IMR-90 (cell line): ENCODE measurements at regions not wholly inside any gene's neighbourhood (a gene's known extent, or its start where the extent isn't known, plus 50 kb on each side); places are given as distances from the start of the nearest gene placed in this dataset.

Experiments
- ATAC-seq: fragments of 200-7000 bp; cut with Tn5 transposase; 2 replicates; pipeline ENCODE4 v1.9.1; 2020; ENCODE audit warnings: low read depth, mild to moderate bottlenecking, moderate library complexity
- BruUV-seq: library from RNA; stranded (reverse); fragments of 400-500 nt; replicated peaks from 2 replicates; lab custom pipeline; 2021; lab: Mats Ljungman, UMichigan
- CTCF ChIA-PET: fragments of 300-600 bp; formaldehyde crosslinking; extraction: SDS; loops from one replicate; lab custom pipeline; 2021; ENCODE audit warnings: antibody characterized with exemption; lab: Yijun Ruan, JAX
- POLR2A ChIA-PET: fragments of 300-600 bp; sonication (Branson Sonifier 250); formaldehyde crosslinking; loops from one replicate; lab custom pipeline; 2022; ENCODE audit warnings: antibody characterized with exemption; ENCODE audit not compliant: unreplicated experiment; lab: Charles Lee
- DNase-seq: peaks from one replicate; pipeline ENCODE4 v3.0.0; 2013
- H2AFZ ChIP-seq: replicated peaks from 2 replicates; pipeline ENCODE3; 2013; ENCODE audit warnings: low read length, mild to moderate bottlenecking; ENCODE audit not compliant: poor library complexity
- H2AK5ac ChIP-seq: 2 replicates; pipeline ENCODE4 v1.6.1; 2013; ENCODE audit warnings: low read depth, low read length, inconsistent platforms
- H2AK9ac ChIP-seq: replicated peaks from 2 replicates; pipeline ENCODE3; 2013; ENCODE audit warnings: mild to moderate bottlenecking, low read depth, low read length, moderate library complexity; ENCODE audit not compliant: poor library complexity
- H2BK120ac ChIP-seq: 2 replicates; pipeline ENCODE4 v1.6.1; 2013; ENCODE audit warnings: low read depth, low read length, inconsistent platforms
- H2BK15ac ChIP-seq: 3 replicates; pipeline ENCODE4 v1.6.1; 2013; ENCODE audit warnings: low read depth, low read length, inconsistent platforms
- H2BK20ac ChIP-seq: 2 replicates; pipeline ENCODE4 v1.6.1; 2013; ENCODE audit warnings: low read depth, mild to moderate bottlenecking, inconsistent platforms, low read length, moderate library complexity
- H2BK5ac ChIP-seq: 2 replicates; pipeline ENCODE4 v1.6.1; 2013; ENCODE audit warnings: mild to moderate bottlenecking, low read depth, low read length, inconsistent platforms; ENCODE audit not compliant: poor library complexity, severe bottlenecking
- H3K14ac ChIP-seq: replicated peaks from 2 replicates; pipeline ENCODE4 v1.6.1; 2013; ENCODE audit warnings: low read depth, low read length, inconsistent platforms
- H3K18ac ChIP-seq: 2 replicates; pipeline ENCODE4 v1.6.1; 2013; ENCODE audit warnings: low read depth, low read length, control low read depth
- H3K23ac ChIP-seq: 2 replicates; pipeline ENCODE4 v1.6.1; 2013; ENCODE audit warnings: low read depth, low read length, inconsistent platforms
- H3K27ac ChIP-seq: 2 replicates; pipeline ENCODE4 v1.5.1; 2013; ENCODE audit warnings: mild to moderate bottlenecking, control low read depth, low read length; ENCODE audit not compliant: insufficient read depth
- H3K27me3 ChIP-seq: 2 replicates; pipeline ENCODE4 v1.6.1; 2013; ENCODE audit warnings: low read length; ENCODE audit not compliant: control insufficient read depth, insufficient read depth
- H3K36me3 ChIP-seq: 2 replicates; pipeline ENCODE4 v1.6.1; 2013; ENCODE audit warnings: low read length, mixed read lengths; ENCODE audit not compliant: control insufficient read depth, insufficient read depth
- H3K4ac ChIP-seq: 2 replicates; pipeline ENCODE4 v1.6.1; 2013; ENCODE audit warnings: low read depth, low read length, inconsistent platforms
- H3K4me1 ChIP-seq: 2 replicates; pipeline ENCODE4 v1.6.1; 2013; ENCODE audit warnings: low read length, mixed read lengths; ENCODE audit not compliant: control insufficient read depth, insufficient read depth
- H3K4me2 ChIP-seq: 2 replicates; pipeline ENCODE4 v1.6.1; 2013; ENCODE audit warnings: low read depth, mild to moderate bottlenecking, control low read depth, low read length, moderate library complexity
- H3K4me3 ChIP-seq: 2 replicates; pipeline ENCODE4 v1.5.1; 2013; ENCODE audit warnings: low read depth, mild to moderate bottlenecking, control low read depth, low read length, moderate library complexity; ENCODE audit not compliant: insufficient read depth
- H3K56ac ChIP-seq: 2 replicates; pipeline ENCODE4 v1.6.1; 2013; ENCODE audit warnings: low read length, inconsistent platforms; ENCODE audit not compliant: insufficient read depth; ENCODE audit errors: extremely low read depth
- H3K79me1 ChIP-seq, 2 experiments: 2 replicates each; pipeline ENCODE4 v1.6.1; 2013; ENCODE audit warnings: low read length in 2 of 2, inconsistent platforms in 1 of 2, low read depth in 1 of 2
- H3K9ac ChIP-seq: 2 replicates; pipeline ENCODE4 v1.6.1; 2013; ENCODE audit warnings: low read depth, low read length, control low read depth
- H3K9me1 ChIP-seq: 2 replicates; pipeline ENCODE4 v1.6.1; 2013; ENCODE audit warnings: low read length, inconsistent platforms; ENCODE audit not compliant: insufficient read depth
- H3K9me3 ChIP-seq: 2 replicates; pipeline ENCODE4 v1.6.1; 2013; ENCODE audit warnings: low read length; ENCODE audit not compliant: control insufficient read depth, insufficient read depth
- H4K20me1 ChIP-seq: 2 replicates; pipeline ENCODE4 v1.6.1; 2013; ENCODE audit warnings: low read length, inconsistent platforms; ENCODE audit not compliant: insufficient read depth
- H4K5ac ChIP-seq: 2 replicates; pipeline ENCODE4 v1.6.1; 2013; ENCODE audit warnings: mild to moderate bottlenecking, low read depth, low read length, control low read depth
- H4K8ac ChIP-seq, 2 experiments: 2 replicates each; pipeline ENCODE4 v1.6.1; 2013; ENCODE audit warnings: low read depth in 2 of 2, low read length in 2 of 2, control low read depth in 1 of 2, inconsistent platforms in 1 of 2
- H4K91ac ChIP-seq: 2 replicates; pipeline ENCODE4 v1.6.1; 2013; ENCODE audit warnings: low read depth, low read length, inconsistent platforms; ENCODE audit not compliant: insufficient read depth
- BHLHE40 ChIP-seq: fragments of 150-350 bp; IDR thresholded peaks from 2 replicates; pipeline ENCODE4 v1.6.1; 2016; ENCODE audit warnings: mild to moderate bottlenecking, low read depth, low read length
- CHD1 ChIP-seq: IDR thresholded peaks from 2 replicates; pipeline ENCODE4 v1.6.1; 2012; ENCODE audit warnings: low read depth, low read length, improper control_type of control experiment
- CTCF ChIP-seq: conservative IDR thresholded peaks from 2 replicates; pipeline ENCODE4 v1.5.1; 2012; ENCODE audit warnings: mild to moderate bottlenecking, low read depth, low read length, improper control_type of control experiment
- ELK1 ChIP-seq: fragments of 150-350 bp; IDR thresholded peaks from 2 replicates; pipeline ENCODE4 v1.6.1; 2016; ENCODE audit warnings: low read depth, mild to moderate bottlenecking, low read length, moderate library complexity, borderline replicate concordance
- FOS ChIP-seq: fragments of 150-350 bp; IDR thresholded peaks from 2 replicates; pipeline ENCODE4 v1.6.1; 2016; ENCODE audit warnings: low read depth, low read length
- MAFK ChIP-seq: IDR thresholded peaks from 2 replicates; pipeline ENCODE4 v1.6.1; 2012; ENCODE audit warnings: low read depth, low read length, improper control_type of control experiment
- MAZ ChIP-seq: IDR thresholded peaks from 2 replicates; pipeline ENCODE4 v1.6.1; 2012; ENCODE audit warnings: low read depth, mild to moderate bottlenecking, low read length, improper control_type of control experiment, moderate library complexity, borderline replicate concordance
- NFE2L2 ChIP-seq: fragments of 150-350 bp; IDR thresholded peaks from 2 replicates; pipeline ENCODE4 v1.6.1; 2016; ENCODE audit warnings: low read depth, mild to moderate bottlenecking, low read length
- RCOR1 ChIP-seq: IDR thresholded peaks from 2 replicates; pipeline ENCODE4 v1.6.1; 2012; ENCODE audit warnings: mild to moderate bottlenecking, low read length, improper control_type of control experiment; ENCODE audit not compliant: insufficient replicate concordance
- RFX5 ChIP-seq: IDR thresholded peaks from 2 replicates; pipeline ENCODE4 v1.8.0; 2012; ENCODE audit warnings: low read depth, mild to moderate bottlenecking, low read length, moderate library complexity
- SMC3 ChIP-seq: fragments of 150-350 bp; IDR thresholded peaks from 2 replicates; pipeline ENCODE4 v1.6.1; 2016; ENCODE audit warnings: low read depth, mild to moderate bottlenecking, antibody characterized with exemption, low read length, moderate library complexity
- USF2 ChIP-seq: fragments of 150-350 bp; IDR thresholded peaks from 2 replicates; pipeline ENCODE4 v1.6.1; 2017; ENCODE audit warnings: mild to moderate bottlenecking, antibody characterized with exemption, low read length, low read depth
- WGBS, 2 experiments: methylation state at CpG; one replicate each; pipeline versions ENCODE4 v1.1.5 to v1.1.7; 2013; ENCODE audit warnings: missing lambda C conversion rate in 2 of 2; ENCODE audit not compliant: insufficient read length in 1 of 2; ENCODE audit errors: extremely low coverage in 2 of 2; 5-methylcytosine and 5-hydroxymethylcytosine counted together
- dilution Hi-C: fragments of 300-500 bp; cut with HindIII; formaldehyde crosslinking; loops from one replicate; pipeline ENCODE4 v1.14.3; 2018; ENCODE audit warnings: low sequenced_read_pairs; ENCODE audit not compliant: unreplicated experiment
- in situ Hi-C: fragments of 300-500 bp; cut with MboI; formaldehyde crosslinking; loops from 3 replicates; pipeline ENCODE4 v1.14.3; 2019; ENCODE audit warnings: low sequenced_read_pairs, inconsistent platforms, mixed read lengths
- intact Hi-C: fragments of 100-400 bp; cut with micrococcal nuclease; formaldehyde crosslinking; loops from 2 replicates; pipeline ENCODE4 v1.10.0; 2022

- Histone ChIP-seq H3K14ac (0 out of 2 replicates have a peak overlapping the region, but pooled peaks have one; percentile 21), H2BK5ac (no peak overlapping the region), H3K23ac (no peak overlapping the region), H2BK15ac (0 out of 3 replicates have a peak overlapping the region, but pooled peaks have one; percentile 35), H3K79me1 (no peaks in the 10 kb centered on the region), H3K56ac (no peak overlapping the region), H3K9ac (no peak overlapping the region), H3K9me3 (no peaks in the 10 kb centered on the region), H4K91ac (0 out of 2 replicates have a peak overlapping the region, but pooled peaks have one; percentile 5), H2AK9ac (no peak overlapping the region), H4K5ac (no peak overlapping the region), H2AFZ (no peak overlapping the region), H3K36me3 (no peaks in the 10 kb centered on the region), H3K9me1 (no peaks in the 10 kb centered on the region), H2BK20ac (no peak overlapping the region), H4K8ac (no peak overlapping the region), H3K27ac (no peak overlapping the region), H3K4me1 (peaks cover 3% of the 10 kb centered on the region; the same call in 1 of the 2 replicates), H4K20me1 (no peaks in the 10 kb centered on the region), H3K4me2 (no peak overlapping the region), H3K27me3 (no peaks in the 10 kb centered on the region), H3K18ac (no peak overlapping the region), H2BK120ac (no peak overlapping the region), H2AK5ac (no peak overlapping the region), H3K4ac (no peak overlapping the region), H3K4me3 (no peak overlapping the region)
- BruUV-seq, result no TSS peak
- ChIA-PET POLR2A (no interaction called here), CTCF (interaction anchor here (0.6 kb wide), 1 partner anchor 105 kb away, joined by 3 read pairs; no protein-coding TSS in a partner anchor)
- no peak for TF ChIP-seq MAFK
- TF ChIP-seq CTCF, result no peak
- no peak for TF ChIP-seq NFE2L2
- no peak for TF ChIP-seq USF2
- no peak for TF ChIP-seq MAZ
- TF ChIP-seq RCOR1, result no peak
- TF ChIP-seq BHLHE40, result no peak
- no peak for TF ChIP-seq CHD1
- TF ChIP-seq ELK1, result no peak
- no peak for TF ChIP-seq RFX5
- no peak for TF ChIP-seq FOS
- TF ChIP-seq SMC3, result no peak
- intact Hi-C loops, result no loop called here
- WGBS, 2 experiments, result no CpG with 5 or more reads among the region's 3 CpGs
- ATAC-seq (no peak), DNase-seq (no peak)
- in situ Hi-C loops, result no loop called here
- dilution Hi-C loops, result no loop called here
Observed at GRCh38 chr6:113480616-113481015, 376.5 kb upstream of the MARCKS start.
